ENCODE measurements at regions not wholly inside any gene's neighbourhood (a gene's known extent, or its start where the extent isn't known, plus 50 kb on each side); places are given as distances from the start of the nearest gene placed in this dataset.

GRCh38 chr14:104467641-104468040 is 111.9 kb upstream of the C14orf180 start:
- no peaks in the 10 kb centered on the region for H3K36me3 ChIP-seq (ENCODE audit: insufficient read depth, low read length)

GRCh38 chr14:104469591-104469990 is 110.0 kb upstream of the C14orf180 start:
- H2AFZ ChIP-seq (ENCODE audit: low read depth, low read length), result no peak overlapping the region

More at GRCh38 chr14:104467641-104468040, 111.9 kb upstream of the C14orf180 start:
- Histone ChIP-seq H3K9me3 (ENCODE audit: low read length) (no peaks in the 10 kb centered on the region), H2AFZ (ENCODE audit: low read depth, low read length) (no peak overlapping the region), H3K4me3 (ENCODE audit: low read length) (no peak overlapping the region), H3K27me3 (ENCODE audit: insufficient read depth, low read length) (peaks cover 23% of the 10 kb centered on the region), H3K4me1 (ENCODE audit: insufficient read depth, low read length) (no peaks in the 10 kb centered on the region)

GRCh38 chr14:104470588-104470987 is 109.0 kb upstream of the C14orf180 start:
- Histone ChIP-seq H3K9me3 (ENCODE audit: low read length) (no peaks in the 10 kb centered on the region), H3K4me3 (ENCODE audit: low read length) (no peak overlapping the region), H3K4me1 (ENCODE audit: insufficient read depth, low read length) (no peaks in the 10 kb centered on the region), H2AFZ (ENCODE audit: low read depth, low read length) (no peak overlapping the region), H3K36me3 (ENCODE audit: insufficient read depth, low read length) (no peaks in the 10 kb centered on the region), H3K27me3 (ENCODE audit: insufficient read depth, low read length) (peaks cover 2% of the 10 kb centered on the region)

More at GRCh38 chr14:104469591-104469990, 110.0 kb upstream of the C14orf180 start:
- peaks cover 8% of the 10 kb centered on the region for H3K27me3 ChIP-seq (ENCODE audit: insufficient read depth, low read length)
- no peaks in the 10 kb centered on the region for H3K9me3 ChIP-seq (ENCODE audit: low read length)
- H3K4me3 ChIP-seq (ENCODE audit: low read length), result no peak overlapping the region
- H3K4me1 ChIP-seq (ENCODE audit: insufficient read depth, low read length), result no peaks in the 10 kb centered on the region
- H3K36me3 ChIP-seq (ENCODE audit: insufficient read depth, low read length), result no peaks in the 10 kb centered on the region

- Histone ChIP-seq H2AFZ (ENCODE audit: low read depth, low read length) (no peak overlapping the region), H3K9me3 (ENCODE audit: low read length) (no peaks in the 10 kb centered on the region), H3K27me3 (ENCODE audit: insufficient read depth, low read length) (no peaks in the 10 kb centered on the region), H3K4me3 (ENCODE audit: low read length) (no peak overlapping the region), H3K4me1 (ENCODE audit: insufficient read depth, low read length) (no peaks in the 10 kb centered on the region), H3K36me3 (ENCODE audit: insufficient read depth, low read length) (no peaks in the 10 kb centered on the region)
Observed at GRCh38 chr14:104471114-104471513, 108.5 kb upstream of the C14orf180 start.

GRCh38 chr14:104472073-104472472 is 107.5 kb upstream of the C14orf180 start:
- no peaks in the 10 kb centered on the region for H3K27me3 ChIP-seq (ENCODE audit: insufficient read depth, low read length)
- H3K4me3 ChIP-seq (ENCODE audit: low read length), result no peak overlapping the region
- no peaks in the 10 kb centered on the region for H3K4me1 ChIP-seq (ENCODE audit: insufficient read depth, low read length)
- no peaks in the 10 kb centered on the region for H3K36me3 ChIP-seq (ENCODE audit: insufficient read depth, low read length)
- H2AFZ ChIP-seq (ENCODE audit: low read depth, low read length), result no peak overlapping the region
- H3K9me3 ChIP-seq (ENCODE audit: low read length), result no peaks in the 10 kb centered on the region

- no peaks in the 10 kb centered on the region for H3K4me1 ChIP-seq (ENCODE audit: insufficient read depth, low read length)
- no peak overlapping the region for H3K4me3 ChIP-seq (ENCODE audit: low read length)
- H3K36me3 ChIP-seq (ENCODE audit: insufficient read depth, low read length), result no peaks in the 10 kb centered on the region
- no peaks in the 10 kb centered on the region for H3K9me3 ChIP-seq (ENCODE audit: low read length)
- H2AFZ ChIP-seq (ENCODE audit: low read depth, low read length), result no peak overlapping the region
- peaks cover 4% of the 10 kb centered on the region for H3K27me3 ChIP-seq (ENCODE audit: insufficient read depth, low read length)
Observed at GRCh38 chr14:104472536-104473243, 106.9 kb upstream of the C14orf180 start.

GRCh38 chr14:104473244-104473565 is 106.4 kb upstream of the C14orf180 start:
- no peaks in the 10 kb centered on the region for H3K4me1 ChIP-seq (ENCODE audit: insufficient read depth, low read length)
- H3K4me3 ChIP-seq (ENCODE audit: low read length), result no peak overlapping the region
- H3K27me3 ChIP-seq (ENCODE audit: insufficient read depth, low read length), result peaks cover 4% of the 10 kb centered on the region
- no peaks in the 10 kb centered on the region for H3K9me3 ChIP-seq (ENCODE audit: low read length)
- H2AFZ ChIP-seq (ENCODE audit: low read depth, low read length), result no peak overlapping the region
- H3K36me3 ChIP-seq (ENCODE audit: insufficient read depth, low read length), result no peaks in the 10 kb centered on the region

GRCh38 chr14:104473649-104474494 is 105.7 kb upstream of the C14orf180 start:
- no peak overlapping the region for H3K4me3 ChIP-seq (ENCODE audit: low read length)
- H3K9me3 ChIP-seq (ENCODE audit: low read length), result no peaks in the 10 kb centered on the region
- peaks cover 6% of the 10 kb centered on the region for H3K27me3 ChIP-seq (ENCODE audit: insufficient read depth, low read length)
- no peak overlapping the region for H2AFZ ChIP-seq (ENCODE audit: low read depth, low read length)
- H3K36me3 ChIP-seq (ENCODE audit: insufficient read depth, low read length), result no peaks in the 10 kb centered on the region
- no peaks in the 10 kb centered on the region for H3K4me1 ChIP-seq (ENCODE audit: insufficient read depth, low read length)

- Histone ChIP-seq H3K4me3 (ENCODE audit: low read length) (no peak overlapping the region), H3K27me3 (ENCODE audit: insufficient read depth, low read length) (peaks cover 10% of the 10 kb centered on the region), H3K36me3 (ENCODE audit: insufficient read depth, low read length) (no peaks in the 10 kb centered on the region), H2AFZ (ENCODE audit: low read depth, low read length) (no peak overlapping the region), H3K4me1 (ENCODE audit: insufficient read depth, low read length) (no peaks in the 10 kb centered on the region), H3K9me3 (ENCODE audit: low read length) (no peaks in the 10 kb centered on the region)
Observed at GRCh38 chr14:104474495-104475213, 104.9 kb upstream of the C14orf180 start.

GRCh38 chr14:104475256-104475655 is 104.3 kb upstream of the C14orf180 start:
- Histone ChIP-seq H3K4me1 (ENCODE audit: insufficient read depth, low read length) (no peaks in the 10 kb centered on the region), H3K27me3 (ENCODE audit: insufficient read depth, low read length) (peaks cover 10% of the 10 kb centered on the region), H3K4me3 (ENCODE audit: low read length) (no peak overlapping the region), H2AFZ (ENCODE audit: low read depth, low read length) (no peak overlapping the region), H3K36me3 (ENCODE audit: insufficient read depth, low read length) (no peaks in the 10 kb centered on the region), H3K9me3 (ENCODE audit: low read length) (no peaks in the 10 kb centered on the region)

GRCh38 chr14:104475802-104476201 is 103.8 kb upstream of the C14orf180 start:
- Histone ChIP-seq H2AFZ (ENCODE audit: low read depth, low read length) (no peak overlapping the region), H3K9me3 (ENCODE audit: low read length) (no peaks in the 10 kb centered on the region), H3K4me1 (ENCODE audit: insufficient read depth, low read length) (no peaks in the 10 kb centered on the region), H3K27me3 (ENCODE audit: insufficient read depth, low read length) (peaks cover 10% of the 10 kb centered on the region), H3K36me3 (ENCODE audit: insufficient read depth, low read length) (no peaks in the 10 kb centered on the region), H3K4me3 (ENCODE audit: low read length) (no peak overlapping the region)

- H2AFZ ChIP-seq (ENCODE audit: low read depth, low read length), result no peak overlapping the region
- H3K36me3 ChIP-seq (ENCODE audit: insufficient read depth, low read length), result no peaks in the 10 kb centered on the region
- peaks cover 10% of the 10 kb centered on the region for H3K27me3 ChIP-seq (ENCODE audit: insufficient read depth, low read length)
- no peaks in the 10 kb centered on the region for H3K9me3 ChIP-seq (ENCODE audit: low read length)
- no peaks in the 10 kb centered on the region for H3K4me1 ChIP-seq (ENCODE audit: insufficient read depth, low read length)
- no peak overlapping the region for H3K4me3 ChIP-seq (ENCODE audit: low read length)
Observed at GRCh38 chr14:104476437-104476836, 103.1 kb upstream of the C14orf180 start.

GRCh38 chr14:104477117-104477623 is 102.4 kb upstream of the C14orf180 start:
- Histone ChIP-seq H2AFZ (ENCODE audit: low read depth, low read length) (no peak overlapping the region), H3K9me3 (ENCODE audit: low read length) (no peaks in the 10 kb centered on the region), H3K27me3 (ENCODE audit: insufficient read depth, low read length) (peaks cover 10% of the 10 kb centered on the region), H3K4me1 (ENCODE audit: insufficient read depth, low read length) (no peaks in the 10 kb centered on the region), H3K4me3 (ENCODE audit: low read length) (no peak overlapping the region), H3K36me3 (ENCODE audit: insufficient read depth, low read length) (no peaks in the 10 kb centered on the region)

Measured in neuron (in vitro differentiated cells).